Tibial nerve (tissue), 4 donors: ENCODE measurements at regions not wholly inside any gene's neighbourhood (a gene's known extent, or its start where the extent isn't known, plus 50 kb on each side); places are given as distances from the start of the nearest gene placed in this dataset.
A peak's percentile ranks its signal among the peaks of the same experiment; 100 is the strongest.
"Not testable (repeated sequence)": the region's sequence is repeated elsewhere in the genome, so short reads cannot be mapped to it uniquely, and the experiment has no call there.

Experiments used
- DNase-seq, 2 donors: peaks; one replicate each; pipeline ENCODE4 v3.0.0-alpha.2; 2019; ENCODE audit warnings: low spot score in 2 of 2
- H3K27ac ChIP-seq, 4 donors: fragments of 200-600 bp; sonication (generic) in 3 of 4; one replicate each; pipeline ENCODE4 v1.5.1; 2017 to 2019; ENCODE audit warnings: mild to moderate bottlenecking in 1 of 4
- H3K27me3 ChIP-seq, 2 donors: fragments of 200-600 bp; sonication (generic) in 1 of 2; one replicate each; pipeline versions ENCODE4 v1.5.1 to v1.6.0; 2017 to 2019
- H3K36me3 ChIP-seq, 3 donors: fragments of 200-600 bp; sonication (generic); one replicate each; pipeline ENCODE4 v1.5.1; 2018 to 2019
- H3K4me1 ChIP-seq, 4 donors: fragments of 200-600 bp; sonication (generic) in 3 of 4; one replicate each; pipeline ENCODE4 v1.5.1; 2017 to 2019
- H3K4me3 ChIP-seq, 4 donors: fragments of 200-600 bp; sonication (generic) in 3 of 4; one replicate each; pipeline ENCODE4 v1.5.1; 2017 to 2019; ENCODE audit warnings: mild to moderate bottlenecking in 1 of 4, moderate library complexity in 1 of 4
- H3K9me3 ChIP-seq, 4 donors: fragments of 200-600 bp; sonication (generic) in 3 of 4; one replicate each; pipeline ENCODE4 v1.5.1; 2017 to 2019
- CTCF ChIP-seq, 5 experiments: fragments of 200-600 bp in 3 of 5; fragments of 450-650 bp in 2 of 5; sonication (generic) in 3 of 5; IDR thresholded peaks; one replicate each; pipeline ENCODE4 v1.5.1; 2016 to 2019; ENCODE audit warnings: antibody characterized with exemption in 5 of 5, mild to moderate bottlenecking in 3 of 5, moderate library complexity in 2 of 5
- EP300 ChIP-seq, 2 donors: sonication (generic); formaldehyde crosslinking; IDR thresholded peaks; one replicate each; pipeline ENCODE4 v1.6.1; 2017; ENCODE audit warnings: antibody characterized with exemption in 2 of 2, mild to moderate bottlenecking in 1 of 2
- POLR2A ChIP-seq, 2 donors: fragments of 450-650 bp; IDR thresholded peaks; one replicate each; pipeline ENCODE4 v1.6.1; 2017; ENCODE audit warnings: antibody characterized with exemption in 2 of 2, mild to moderate bottlenecking in 2 of 2, moderate library complexity in 2 of 2
- WGBS, 2 donors: methylation state at CpG; one replicate each; pipeline ENCODE4 v1.1.5; 2018; 5-methylcytosine and 5-hydroxymethylcytosine counted together

- no peak for TF ChIP-seq POLR2A (IDR thresholded peaks at IDR 0.05)
- TF ChIP-seq CTCF (IDR thresholded peaks at IDR 0.05): no peak
- TF ChIP-seq EP300 (IDR thresholded peaks at IDR 0.05): no peak
- Histone ChIP-seq H3K9me3 (no peaks in the 10 kb centered on the region), H3K4me1 (peaks cover 0 to 27% (median 0%) of the 10 kb centered on the region in 4 donors), H3K36me3 (no peaks in the 10 kb centered on the region), H3K27me3 (no peaks in the 10 kb centered on the region), H3K27ac (peak overlapping the region in 2 of 4 donors; percentile 21 to 46), H3K4me3 (no peak overlapping the region)
- DNase-seq: no peak
Observed at GRCh38 chr2:63737081-63737751, 104.5 kb upstream of the UGP2 start.

- H3K36me3 ChIP-seq: no peaks in the 10 kb centered on the region
- H3K27me3 ChIP-seq: no peaks in the 10 kb centered on the region
- peaks cover 0 to 27% (median 0%) of the 10 kb centered on the region in 4 donors for H3K4me1 ChIP-seq
- H3K27ac ChIP-seq: peak overlapping the region in 1 of 4 donors; percentile 21
- 72 to 85% methylated on average over 2 of the region's 2 CpGs for WGBS, 2 donors
- no peak for DNase-seq
- H3K4me3 ChIP-seq: no peak overlapping the region
- H3K9me3 ChIP-seq: no peaks in the 10 kb centered on the region
- TF ChIP-seq EP300 (IDR thresholded peaks at IDR 0.05): no peak
Observed at GRCh38 chr2:63738019-63738418, 103.7 kb upstream of the UGP2 start.

- not testable (repeated sequence) for H3K27ac ChIP-seq, H3K27me3 ChIP-seq
Observed at GRCh38 chr2:63739180-63739579, 102.5 kb upstream of the UGP2 start.

GRCh38 chr2:63740020-63740419 is 101.7 kb upstream of the UGP2 start:
- Histone ChIP-seq H3K27me3 (no peaks in the 10 kb centered on the region), H3K36me3 (no peaks in the 10 kb centered on the region), H3K27ac (no peak overlapping the region), H3K4me3 (no peak overlapping the region), H3K9me3 (no peaks in the 10 kb centered on the region), H3K4me1 (peaks cover 0 to 27% (median 0%) of the 10 kb centered on the region in 4 donors)
- DNase-seq: no peak
- TF ChIP-seq EP300 (IDR thresholded peaks at IDR 0.05) (no peak), CTCF (IDR thresholded peaks at IDR 0.05) (no peak), POLR2A (IDR thresholded peaks at IDR 0.05) (no peak)

More at GRCh38 chr2:63739180-63739579, 102.5 kb upstream of the UGP2 start:
- not testable (repeated sequence) for H3K36me3 ChIP-seq, DNase-seq, H3K9me3 ChIP-seq, H3K4me3 ChIP-seq
- H3K4me1 ChIP-seq: peaks cover 0 to 27% (median 0%) of the 10 kb centered on the region in 4 donors
- 95% methylated on average over 2 of the region's 2 CpGs for WGBS, 2 donors

GRCh38 chr2:63740943-63741342 is 100.8 kb upstream of the UGP2 start:
- H3K27me3 ChIP-seq: no peaks in the 10 kb centered on the region
- WGBS, 2 donors: 70 to 74% methylated on average over 1 of the region's 1 CpG
- H3K27ac ChIP-seq: no peak overlapping the region
- no peaks in the 10 kb centered on the region for H3K9me3 ChIP-seq
- no peak for TF ChIP-seq EP300 (IDR thresholded peaks at IDR 0.05)
- TF ChIP-seq POLR2A (IDR thresholded peaks at IDR 0.05): no peak
- TF ChIP-seq CTCF (IDR thresholded peaks at IDR 0.05): no peak
- H3K4me1 ChIP-seq: peaks cover 0 to 26% (median 0%) of the 10 kb centered on the region in 4 donors
- H3K4me3 ChIP-seq: no peak overlapping the region
- no peaks in the 10 kb centered on the region for H3K36me3 ChIP-seq
- no peak for DNase-seq

- WGBS, 2 donors: 64 to 68% methylated on average over 3 of the region's 3 CpGs
Observed at GRCh38 chr2:63741884-63742579, 99.7 kb upstream of the UGP2 start.

More at GRCh38 chr2:63741884-63742579, 99.7 kb upstream of the UGP2 start:
- no peak overlapping the region for H3K27ac ChIP-seq
- H3K4me3 ChIP-seq: no peak overlapping the region
- no peak for DNase-seq
- H3K27me3 ChIP-seq: no peaks in the 10 kb centered on the region
- no peaks in the 10 kb centered on the region for H3K9me3 ChIP-seq
- TF ChIP-seq CTCF (IDR thresholded peaks at IDR 0.05): no peak
- no peak for TF ChIP-seq EP300 (IDR thresholded peaks at IDR 0.05)
- TF ChIP-seq POLR2A (IDR thresholded peaks at IDR 0.05): no peak
- peaks cover 0 to 16% (median 0%) of the 10 kb centered on the region in 4 donors for H3K4me1 ChIP-seq
- H3K36me3 ChIP-seq: no peaks in the 10 kb centered on the region
